ENCODE measurements at regions not wholly inside any gene's neighbourhood (a gene's known extent, or its start where the extent isn't known, plus 50 kb on each side); places are given as distances from the start of the nearest gene placed in this dataset.

- H2AFZ ChIP-seq (ENCODE audit: low read length), result no peak overlapping the region
- H2BK12ac ChIP-seq (ENCODE audit: low read length), result no peak overlapping the region
- no peak overlapping the region for H3K27ac ChIP-seq (replicated peaks; ENCODE audit: low read length)
- no peak overlapping the region for H2BK5ac ChIP-seq (ENCODE audit: low read length)
- H3K23ac ChIP-seq (ENCODE audit: low read depth, low read length, poor library complexity), result no peak overlapping the region
- H3K36me3 ChIP-seq (replicated peaks in 1 of 2; ENCODE audit: control insufficient read depth in 2 of 2, insufficient read depth in 2 of 2, low read length in 2 of 2), result no peaks in the 10 kb centered on the region
- H3K4me2 ChIP-seq (ENCODE audit: insufficient read depth, low read length, poor library complexity, severe bottlenecking), result no peak overlapping the region
- H3K27me3 ChIP-seq (ENCODE audit: control insufficient read depth in 3 of 3, insufficient read depth in 3 of 3, low read depth in 1 of 3, low read length in 3 of 3), result peaks cover 0 to 2% (median 0%) of the 10 kb centered on the region in 3 experiments
- no peaks in the 10 kb centered on the region for H3K4me1 ChIP-seq (ENCODE audit: control insufficient read depth in 2 of 2, insufficient read depth in 1 of 2, low read depth in 1 of 2, low read length in 2 of 2)
- H3K9me3 ChIP-seq (replicated peaks in 1 of 2; ENCODE audit: control insufficient read depth in 2 of 2, insufficient read depth in 1 of 2, low read depth in 1 of 2, low read length in 2 of 2), result no peaks in the 10 kb centered on the region
- H3K4ac ChIP-seq (ENCODE audit: low read length), result no peak overlapping the region
- no CpG with 5 or more reads among the region's 3 CpGs for WGBS, 2 donors (ENCODE audit: extremely low coverage in 2 of 2, insufficient read length in 2 of 2, insufficient replicate concordance in 1 of 2)
- no peak overlapping the region for H3K4me3 ChIP-seq (ENCODE audit: low read length in 2 of 2)
- no peak overlapping the region for H3K14ac ChIP-seq (ENCODE audit: low read length)
- peak overlapping the region; percentile 20 for H3K18ac ChIP-seq (ENCODE audit: low read length)
- no peak overlapping the region for H2AK5ac ChIP-seq (ENCODE audit: low read depth, low read length)
- no peak overlapping the region for H2BK120ac ChIP-seq (ENCODE audit: low read depth, low read length)
- no peak overlapping the region for H4K8ac ChIP-seq (ENCODE audit: low read depth, low read length)
- no peak for DNase-seq (ENCODE audit: low spot score)
- no peak overlapping the region for H2BK15ac ChIP-seq (ENCODE audit: low read length)
- no peak overlapping the region for H4K91ac ChIP-seq (ENCODE audit: low read depth, low read length, poor library complexity)
- H3K9ac ChIP-seq (ENCODE audit: low read depth, low read length, poor library complexity), result no peak overlapping the region
- no peaks in the 10 kb centered on the region for H3K79me1 ChIP-seq (ENCODE audit: low read depth, low read length)
Observed at GRCh38 chr14:61950340-61950739, 188.1 kb downstream of the SNAPC1 start.

DNA sequence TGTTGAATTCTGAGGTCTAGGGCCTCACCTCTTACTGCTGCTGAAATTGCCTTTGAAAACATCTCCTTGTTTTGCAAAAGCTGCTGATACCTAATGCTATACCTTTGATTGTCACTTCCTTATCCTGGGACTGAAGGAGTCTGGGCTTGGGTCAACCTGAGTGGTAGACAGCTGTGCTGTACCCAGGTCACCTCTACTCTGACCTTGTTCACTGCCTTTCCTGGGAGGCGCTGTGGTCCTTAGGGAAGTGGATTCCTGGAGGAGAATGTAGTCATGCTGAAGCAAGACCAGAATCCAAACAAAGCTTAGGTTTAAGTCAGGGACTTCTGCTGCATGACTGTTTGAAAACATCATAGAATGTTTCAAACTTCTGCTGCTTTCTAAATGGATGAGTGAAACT is 191.4 kb downstream of the SNAPC1 start:
- Histone ChIP-seq H3K4me2 (ENCODE audit: insufficient read depth, low read length, poor library complexity, severe bottlenecking) (no peak overlapping the region), H3K36me3 (replicated peaks in 1 of 2; ENCODE audit: control insufficient read depth in 2 of 2, insufficient read depth in 2 of 2, low read length in 2 of 2) (no peaks in the 10 kb centered on the region), H3K4ac (ENCODE audit: low read length) (no peak overlapping the region), H3K9me3 (replicated peaks in 1 of 2; ENCODE audit: control insufficient read depth in 2 of 2, insufficient read depth in 1 of 2, low read depth in 1 of 2, low read length in 2 of 2) (no peaks in the 10 kb centered on the region), H3K27me3 (ENCODE audit: control insufficient read depth in 3 of 3, insufficient read depth in 3 of 3, low read depth in 1 of 3, low read length in 3 of 3) (peaks cover 0 to 2% (median 0%) of the 10 kb centered on the region in 3 experiments), H3K9ac (ENCODE audit: low read depth, low read length, poor library complexity) (no peak overlapping the region), H3K27ac (replicated peaks; ENCODE audit: low read length) (no peak overlapping the region), H4K8ac (ENCODE audit: low read depth, low read length) (no peak overlapping the region), H4K91ac (ENCODE audit: low read depth, low read length, poor library complexity) (no peak overlapping the region), H3K18ac (ENCODE audit: low read length) (no peak overlapping the region), H2BK12ac (ENCODE audit: low read length) (no peak overlapping the region), H2AFZ (ENCODE audit: low read length) (no peak overlapping the region), H3K79me1 (ENCODE audit: low read depth, low read length) (no peaks in the 10 kb centered on the region), H2BK5ac (ENCODE audit: low read length) (no peak overlapping the region), H3K14ac (ENCODE audit: low read length) (no peak overlapping the region), H2BK15ac (ENCODE audit: low read length) (no peak overlapping the region), H2BK120ac (ENCODE audit: low read depth, low read length) (no peak overlapping the region), H3K4me1 (ENCODE audit: control insufficient read depth in 2 of 2, insufficient read depth in 1 of 2, low read depth in 1 of 2, low read length in 2 of 2) (no peaks in the 10 kb centered on the region), H2AK5ac (ENCODE audit: low read depth, low read length) (no peak overlapping the region), H3K23ac (ENCODE audit: low read depth, low read length, poor library complexity) (no peak overlapping the region), H3K4me3 (ENCODE audit: low read length in 2 of 2) (no peak overlapping the region)
- no peak for DNase-seq (ENCODE audit: low spot score)
- WGBS, 2 donors (ENCODE audit: extremely low coverage in 2 of 2, insufficient read length in 2 of 2, insufficient replicate concordance in 1 of 2), result no CpG with 5 or more reads among the region's 1 CpG

DNA sequence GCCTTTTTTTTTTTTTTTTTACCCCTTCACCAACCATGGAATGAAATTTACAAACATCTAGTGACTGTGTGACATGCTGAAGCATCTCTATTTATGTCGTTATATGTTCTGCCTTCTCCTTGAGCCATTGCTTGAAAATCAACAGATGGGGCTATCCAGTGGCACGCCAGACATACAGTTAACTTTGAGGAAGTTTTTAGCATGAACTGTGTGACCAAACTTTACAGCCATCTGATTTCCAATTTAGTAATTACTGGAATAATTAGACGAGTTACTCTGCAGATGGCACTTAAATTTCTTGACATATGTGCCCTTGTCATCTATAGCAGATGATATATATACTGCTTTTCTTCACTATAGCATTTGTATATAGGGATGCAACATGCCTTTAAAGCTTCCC is 192.1 kb downstream of the SNAPC1 start:
- Histone ChIP-seq H3K9ac (ENCODE audit: low read depth, low read length, poor library complexity) (no peak overlapping the region), H3K4ac (ENCODE audit: low read length) (no peak overlapping the region), H3K4me2 (ENCODE audit: insufficient read depth, low read length, poor library complexity, severe bottlenecking) (no peak overlapping the region), H2BK120ac (ENCODE audit: low read depth, low read length) (no peak overlapping the region), H3K4me3 (ENCODE audit: low read length in 2 of 2) (no peak overlapping the region), H3K4me1 (ENCODE audit: control insufficient read depth in 2 of 2, insufficient read depth in 1 of 2, low read depth in 1 of 2, low read length in 2 of 2) (no peaks in the 10 kb centered on the region), H3K9me3 (replicated peaks in 1 of 2; ENCODE audit: control insufficient read depth in 2 of 2, insufficient read depth in 1 of 2, low read depth in 1 of 2, low read length in 2 of 2) (no peaks in the 10 kb centered on the region), H3K27ac (replicated peaks; ENCODE audit: low read length) (no peak overlapping the region), H2AK5ac (ENCODE audit: low read depth, low read length) (no peak overlapping the region), H3K14ac (ENCODE audit: low read length) (no peak overlapping the region), H2BK12ac (ENCODE audit: low read length) (no peak overlapping the region), H3K27me3 (ENCODE audit: control insufficient read depth in 3 of 3, insufficient read depth in 3 of 3, low read depth in 1 of 3, low read length in 3 of 3) (peaks cover 0 to 2% (median 0%) of the 10 kb centered on the region in 3 experiments), H3K36me3 (replicated peaks in 1 of 2; ENCODE audit: control insufficient read depth in 2 of 2, insufficient read depth in 2 of 2, low read length in 2 of 2) (no peaks in the 10 kb centered on the region), H3K18ac (ENCODE audit: low read length) (no peak overlapping the region), H2AFZ (ENCODE audit: low read length) (no peak overlapping the region), H2BK15ac (ENCODE audit: low read length) (no peak overlapping the region), H4K8ac (ENCODE audit: low read depth, low read length) (no peak overlapping the region), H2BK5ac (ENCODE audit: low read length) (no peak overlapping the region), H4K91ac (ENCODE audit: low read depth, low read length, poor library complexity) (no peak overlapping the region), H3K79me1 (ENCODE audit: low read depth, low read length) (no peaks in the 10 kb centered on the region), H3K23ac (ENCODE audit: low read depth, low read length, poor library complexity) (no peak overlapping the region)
- WGBS, 2 donors (ENCODE audit: extremely low coverage in 2 of 2, insufficient read length in 2 of 2, insufficient replicate concordance in 1 of 2), result no CpG with 5 or more reads among the region's 3 CpGs
- DNase-seq (ENCODE audit: low spot score), result no peak

DNA sequence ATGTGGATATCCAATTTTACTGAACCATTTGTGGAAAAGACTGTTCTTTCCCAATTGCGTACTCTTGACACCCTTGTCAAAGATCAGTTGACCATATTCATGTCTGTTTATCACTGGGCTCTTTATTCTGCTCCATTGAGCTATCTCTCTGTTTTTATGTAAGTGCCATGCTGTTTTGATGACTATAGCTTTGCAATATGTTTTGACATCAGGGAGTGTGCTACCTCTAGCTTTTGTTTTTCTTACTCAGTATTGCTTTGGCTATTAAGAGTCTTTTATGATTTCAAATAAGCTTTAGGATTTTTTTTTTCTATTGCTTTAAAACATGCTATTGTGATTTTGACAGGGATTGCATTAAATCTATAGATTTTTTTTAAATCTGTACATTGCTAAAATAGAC is 194.3 kb downstream of the SNAPC1 start:
- no CpG with 5 or more reads among the region's 1 CpG for WGBS, 2 donors (ENCODE audit: extremely low coverage in 2 of 2, insufficient read length in 2 of 2, insufficient replicate concordance in 1 of 2)
- no peak overlapping the region for H3K14ac ChIP-seq (ENCODE audit: low read length)
- H3K23ac ChIP-seq (ENCODE audit: low read depth, low read length, poor library complexity), result no peak overlapping the region
- H3K79me1 ChIP-seq (ENCODE audit: low read depth, low read length), result no peaks in the 10 kb centered on the region
- no peak overlapping the region for H3K27ac ChIP-seq (replicated peaks; ENCODE audit: low read length)
- H3K4ac ChIP-seq (ENCODE audit: low read length), result no peak overlapping the region
- H4K8ac ChIP-seq (ENCODE audit: low read depth, low read length), result no peak overlapping the region
- no peaks in the 10 kb centered on the region for H3K9me3 ChIP-seq (replicated peaks in 1 of 2; ENCODE audit: control insufficient read depth in 2 of 2, insufficient read depth in 1 of 2, low read depth in 1 of 2, low read length in 2 of 2)
- H3K9ac ChIP-seq (ENCODE audit: low read depth, low read length, poor library complexity), result no peak overlapping the region
- H2BK15ac ChIP-seq (ENCODE audit: low read length), result no peak overlapping the region
- no peak overlapping the region for H3K4me2 ChIP-seq (ENCODE audit: insufficient read depth, low read length, poor library complexity, severe bottlenecking)
- no peaks in the 10 kb centered on the region for H3K27me3 ChIP-seq (ENCODE audit: control insufficient read depth in 3 of 3, insufficient read depth in 3 of 3, low read depth in 1 of 3, low read length in 3 of 3)
- H3K4me1 ChIP-seq (ENCODE audit: control insufficient read depth in 2 of 2, insufficient read depth in 1 of 2, low read depth in 1 of 2, low read length in 2 of 2), result no peaks in the 10 kb centered on the region
- no peak overlapping the region for H3K4me3 ChIP-seq (ENCODE audit: low read length in 2 of 2)
- H2AK5ac ChIP-seq (ENCODE audit: low read depth, low read length), result no peak overlapping the region
- H2AFZ ChIP-seq (ENCODE audit: low read length), result no peak overlapping the region
- no peak overlapping the region for H2BK12ac ChIP-seq (ENCODE audit: low read length)
- no peak for DNase-seq (ENCODE audit: low spot score)
- H4K91ac ChIP-seq (ENCODE audit: low read depth, low read length, poor library complexity), result no peak overlapping the region
- H2BK120ac ChIP-seq (ENCODE audit: low read depth, low read length), result no peak overlapping the region
- H3K18ac ChIP-seq (ENCODE audit: low read length), result no peak overlapping the region
- H3K36me3 ChIP-seq (replicated peaks in 1 of 2; ENCODE audit: control insufficient read depth in 2 of 2, insufficient read depth in 2 of 2, low read length in 2 of 2), result no peaks in the 10 kb centered on the region
- H2BK5ac ChIP-seq (ENCODE audit: low read length), result no peak overlapping the region
